ENCODE measurements at regions not wholly inside any gene's neighbourhood (a gene's known extent, or its start where the extent isn't known, plus 50 kb on each side); places are given as distances from the start of the nearest gene placed in this dataset.

DNA sequence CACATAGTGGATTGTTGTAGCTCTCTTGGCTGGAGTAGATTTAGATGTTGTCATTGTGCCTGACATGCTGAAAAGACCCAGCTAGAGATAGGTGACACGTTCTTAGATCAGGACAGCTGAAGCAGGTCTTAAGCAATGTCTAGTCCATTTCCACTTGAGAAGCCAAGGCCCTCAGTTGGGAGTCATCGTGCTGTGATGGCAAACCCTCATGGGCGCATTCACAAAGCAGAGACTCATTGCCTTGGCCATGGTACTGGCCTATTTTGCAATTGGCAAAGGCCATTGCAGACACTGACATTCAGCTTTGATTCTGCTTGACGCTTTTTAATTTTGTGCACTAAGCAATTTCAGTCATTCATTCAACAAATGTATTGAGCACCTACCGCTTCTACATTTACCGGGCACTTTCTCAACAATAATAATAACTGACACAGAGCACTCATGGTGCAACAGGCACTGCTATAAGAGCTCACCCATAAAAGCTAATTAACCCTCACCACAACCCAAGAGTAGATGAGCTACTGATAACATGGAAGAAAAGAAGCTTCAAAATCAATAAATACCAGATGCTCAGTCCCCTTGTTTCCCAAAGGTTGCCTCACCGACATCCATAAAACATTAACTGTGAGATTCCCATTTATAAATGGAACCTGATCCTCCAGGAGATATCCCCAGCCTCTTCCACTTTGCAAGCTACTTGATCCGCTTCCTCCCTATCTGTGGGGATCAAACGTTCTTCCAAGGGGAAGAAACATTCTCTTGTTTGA is 200.1 kb downstream of the TLE3 start:
- DNase-seq (ENCODE audit: low spot score): no peak

DNA sequence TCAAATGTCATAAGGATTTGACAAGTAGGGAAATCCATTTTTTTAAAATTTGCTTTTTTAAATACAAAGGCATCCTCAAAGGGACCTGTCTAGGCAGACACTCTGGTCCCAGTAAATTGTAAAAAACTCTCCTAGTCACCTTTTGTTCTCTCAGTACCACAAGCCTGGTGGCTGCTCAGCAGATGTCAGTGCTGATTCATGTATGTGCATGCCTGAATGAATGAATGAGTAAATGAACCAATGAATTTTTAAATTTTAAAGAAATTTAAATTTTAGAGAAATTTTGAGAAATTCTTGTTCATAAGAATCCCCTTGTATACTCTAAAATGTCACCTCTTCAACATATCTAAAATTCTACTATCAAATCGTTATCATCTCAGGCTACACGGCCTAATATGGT is 199.5 kb downstream of the TLE3 start:
- no peak for DNase-seq (ENCODE audit: low spot score)

DNA sequence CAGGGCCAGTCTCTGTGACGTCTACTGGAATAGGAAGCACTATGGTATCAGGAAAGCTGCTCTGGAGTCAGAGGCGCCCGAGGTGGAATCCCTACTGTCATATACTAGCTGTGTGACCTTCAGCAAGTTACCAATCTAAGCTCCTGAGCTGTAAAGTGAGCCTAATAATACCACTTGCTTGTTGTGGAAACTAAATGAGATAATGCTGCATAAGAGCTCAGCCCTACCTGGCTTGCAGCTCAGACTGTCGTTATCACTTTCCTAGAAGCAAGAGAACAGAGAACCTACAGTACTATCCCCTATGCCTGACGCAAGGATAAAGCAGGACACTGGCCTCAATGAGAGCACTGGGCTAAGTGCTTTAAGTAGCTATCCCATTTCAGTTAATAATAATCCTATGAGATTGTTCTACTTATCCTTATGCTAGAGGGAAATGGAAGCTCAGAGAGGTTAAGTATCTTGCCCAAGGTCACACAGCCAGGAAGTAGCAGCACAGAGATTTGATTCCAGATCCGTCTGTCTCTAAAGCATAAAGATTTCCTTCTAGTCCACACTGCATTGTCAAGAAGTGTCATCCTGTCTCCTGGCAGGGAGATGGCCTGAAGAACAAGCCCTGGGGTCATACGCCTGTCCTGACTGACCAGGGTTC is 195.2 kb downstream of the TLE3 start:
- no peak for DNase-seq (ENCODE audit: low spot score)

DNA sequence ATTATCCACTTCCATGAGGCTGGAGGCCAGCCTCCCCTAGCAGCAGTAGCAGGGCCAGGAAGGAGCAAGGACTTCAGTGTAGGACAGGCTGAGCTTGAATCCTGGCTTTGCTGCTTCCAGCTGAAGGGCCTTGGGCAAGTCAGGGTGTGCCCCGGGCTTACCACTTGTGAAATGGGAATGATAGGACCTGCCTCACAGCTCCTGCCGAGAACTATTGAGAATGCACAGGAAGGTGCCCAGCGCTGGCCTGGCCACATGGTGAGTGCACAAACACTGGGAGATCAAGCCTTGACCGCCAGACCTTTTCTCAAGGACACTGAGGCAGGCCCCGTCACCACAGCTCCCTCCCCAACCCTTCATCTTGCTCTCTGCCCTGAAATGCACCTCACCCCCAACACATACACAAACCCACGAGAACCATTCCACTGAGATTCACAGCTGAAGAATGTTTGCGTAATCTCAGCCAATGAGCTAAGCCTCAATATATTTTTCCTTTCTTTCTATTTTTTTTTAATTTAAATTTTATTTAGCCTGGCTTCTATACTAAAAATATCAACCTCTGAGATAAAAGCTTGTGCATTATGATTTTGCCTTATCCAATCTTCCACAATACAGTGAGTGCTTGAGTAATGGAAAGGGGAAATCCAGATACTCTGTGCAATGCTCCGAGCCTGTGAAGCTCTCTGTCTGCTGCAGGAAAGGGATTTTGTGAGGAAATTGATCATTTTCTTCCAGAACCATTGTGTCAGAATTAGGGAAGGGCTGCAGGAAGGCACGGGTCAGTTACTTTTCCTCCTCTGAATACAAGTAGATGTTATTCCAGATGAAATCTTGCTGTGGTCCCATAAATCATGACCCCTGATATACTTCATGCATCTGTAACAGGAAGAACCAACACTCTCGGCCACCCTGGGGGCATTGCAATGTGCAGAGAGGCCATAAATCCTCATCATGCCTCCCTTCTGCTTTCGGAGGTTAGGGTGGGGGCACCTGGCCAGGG is 193.9 kb downstream of the TLE3 start:
- DNase-seq (ENCODE audit: low spot score): no peak

DNA sequence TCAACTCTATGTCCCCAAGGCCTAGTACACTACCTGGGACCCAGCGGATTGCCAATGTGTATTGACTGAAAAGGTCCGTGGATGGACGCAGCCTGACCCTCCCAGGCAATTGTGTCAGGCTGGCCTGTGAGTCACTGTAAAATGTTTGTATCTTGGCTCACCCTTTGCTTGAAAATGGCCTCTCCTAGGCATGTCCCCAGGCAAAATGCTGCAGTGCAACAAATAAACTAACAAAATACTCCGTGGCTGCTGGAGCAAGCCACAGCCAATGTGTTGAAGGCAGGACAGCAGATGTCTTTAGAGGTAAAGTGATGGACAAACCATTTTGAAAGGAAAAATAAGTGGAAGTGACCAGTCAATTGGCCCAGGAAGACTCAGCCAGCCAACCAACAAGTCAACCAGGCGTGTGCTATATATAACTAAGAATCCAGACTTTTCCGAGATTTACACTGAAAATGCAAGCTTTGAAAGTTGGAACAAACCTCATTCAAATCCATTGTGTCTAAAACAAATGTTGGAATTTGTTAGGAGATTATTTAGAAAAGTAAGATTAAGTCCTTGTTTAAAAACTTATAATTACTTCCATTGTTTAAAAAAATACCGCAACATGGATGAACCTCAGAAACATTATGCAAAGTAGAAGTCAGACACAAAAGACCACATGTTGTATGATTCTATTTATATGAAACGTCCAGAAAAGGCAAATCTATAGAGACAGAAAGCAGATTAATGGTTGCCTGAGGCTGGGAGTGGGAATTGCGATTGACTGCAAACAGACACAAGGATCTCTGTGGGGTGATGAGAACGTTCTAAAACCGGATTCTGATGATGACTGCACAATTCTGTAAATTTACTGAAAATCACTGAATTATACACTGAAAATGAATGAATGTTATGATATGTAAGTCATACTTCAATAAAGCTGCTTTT is 191.2 kb downstream of the TLE3 start:
- no peak for DNase-seq (ENCODE audit: low spot score)

DNA sequence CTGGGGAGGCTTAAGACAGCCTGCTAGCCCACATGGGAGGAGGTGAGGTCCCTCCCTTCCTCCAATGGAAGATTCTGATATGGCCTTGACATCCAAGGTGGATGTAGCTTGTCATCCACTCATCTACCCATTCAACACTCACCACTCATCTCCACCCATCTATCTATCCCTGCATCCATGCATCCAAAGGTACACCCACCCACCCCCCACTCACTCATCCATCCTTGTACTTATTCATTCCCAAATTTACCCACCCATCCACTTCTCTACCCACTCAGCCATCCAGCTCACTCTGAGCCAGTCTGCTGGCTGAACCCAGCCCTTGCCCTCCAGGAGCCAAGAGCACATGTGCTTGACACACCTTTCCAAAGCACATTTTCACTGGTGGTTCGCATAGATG is 189.7 kb downstream of the TLE3 start:
- no peak for DNase-seq (ENCODE audit: low spot score)

DNA sequence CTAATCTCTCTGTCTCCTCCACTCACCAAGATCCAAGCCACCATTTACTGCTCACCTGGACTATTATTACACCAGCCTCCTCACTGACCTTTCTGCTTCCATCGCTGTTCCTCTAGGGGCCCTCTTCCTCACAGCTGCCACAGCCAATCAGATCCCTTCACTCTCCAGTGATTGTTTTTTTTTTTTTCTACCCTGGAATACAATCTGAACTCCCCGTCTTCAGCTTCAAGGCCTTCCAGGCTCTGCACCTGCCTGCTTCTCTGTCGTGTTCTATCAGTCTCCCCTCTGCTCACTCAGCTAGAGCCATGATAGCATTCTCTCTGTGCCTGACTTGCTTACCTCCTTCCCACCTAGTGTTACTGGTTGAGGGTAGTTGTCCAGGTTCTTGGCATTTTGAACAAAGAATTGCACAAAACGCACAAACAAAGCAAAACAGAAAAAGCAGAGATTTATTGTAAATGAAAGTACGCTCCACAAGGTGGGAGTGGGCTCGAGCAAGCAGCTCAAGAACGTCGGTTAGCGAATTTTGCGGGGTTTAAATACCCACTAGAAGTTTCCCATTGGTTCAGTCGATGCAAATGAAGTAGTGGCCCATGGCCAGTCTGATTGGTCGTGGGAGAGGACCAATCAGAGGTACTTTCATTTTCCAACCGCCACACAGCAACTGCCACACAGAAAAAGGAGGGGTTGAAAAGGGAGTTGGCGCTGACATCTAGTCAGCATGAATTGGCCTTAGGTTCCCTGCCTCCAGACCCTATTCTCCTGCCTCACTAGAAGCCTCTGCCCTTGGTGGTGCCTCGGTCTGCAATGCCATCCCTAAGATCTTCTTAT is 188.9 kb downstream of the TLE3 start:
- no peak for DNase-seq (ENCODE audit: low spot score)

DNA sequence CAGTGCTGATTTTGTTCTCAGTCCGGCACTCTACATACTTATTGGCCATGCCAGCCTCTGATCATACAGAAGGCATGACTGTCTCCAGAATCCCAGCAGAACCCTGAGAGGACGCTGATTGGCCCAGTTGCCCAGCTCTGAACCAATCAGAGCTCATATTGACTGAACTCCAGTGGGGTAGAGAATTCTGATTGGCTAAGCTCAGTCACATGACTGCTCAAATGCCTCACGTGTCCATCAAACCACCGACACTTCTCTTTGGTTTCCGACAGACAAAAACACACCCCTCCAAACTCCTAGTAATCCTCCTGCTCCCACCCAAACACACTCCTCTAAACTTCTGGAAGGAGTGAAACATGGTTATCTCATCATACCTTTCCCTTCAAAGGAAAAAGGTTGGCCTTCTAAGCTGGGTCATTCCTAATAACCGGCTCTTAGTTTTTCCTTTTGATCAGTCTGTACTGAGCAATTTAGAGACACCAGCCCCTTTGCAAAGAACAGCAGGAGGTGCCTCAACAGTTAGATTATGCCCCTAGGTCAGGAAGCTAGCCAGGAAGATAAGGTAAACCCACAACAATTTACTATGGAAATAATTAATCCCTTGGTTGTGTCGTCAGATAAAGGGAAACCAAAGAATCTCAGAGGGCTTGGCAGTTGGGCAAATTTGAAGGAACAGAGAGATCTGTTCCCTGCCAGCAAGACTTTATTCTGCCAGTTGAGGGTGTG is 187.8 kb downstream of the TLE3 start:
- DNase-seq (ENCODE audit: low spot score): peak; percentile 4

DNA sequence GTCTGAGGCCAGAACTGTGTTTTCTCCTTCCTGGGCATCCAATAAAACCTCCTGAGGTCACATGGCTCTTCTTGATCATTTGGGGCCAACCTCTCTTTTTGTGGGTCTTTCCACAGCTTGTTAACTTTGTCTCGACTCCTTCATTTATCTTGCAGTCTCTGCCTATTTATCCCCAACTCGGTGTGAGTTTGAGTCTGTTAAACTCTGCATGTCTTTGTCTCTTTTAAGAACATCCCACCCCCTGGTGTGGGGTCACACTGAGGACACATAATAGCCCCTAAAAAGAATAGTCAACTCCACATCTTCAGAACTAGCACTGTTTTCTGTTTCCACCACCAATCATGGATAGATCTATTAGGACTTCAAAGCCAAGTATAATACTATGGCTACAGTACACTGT is 187.2 kb downstream of the TLE3 start:
- DNase-seq (ENCODE audit: low spot score): no peak

DNA sequence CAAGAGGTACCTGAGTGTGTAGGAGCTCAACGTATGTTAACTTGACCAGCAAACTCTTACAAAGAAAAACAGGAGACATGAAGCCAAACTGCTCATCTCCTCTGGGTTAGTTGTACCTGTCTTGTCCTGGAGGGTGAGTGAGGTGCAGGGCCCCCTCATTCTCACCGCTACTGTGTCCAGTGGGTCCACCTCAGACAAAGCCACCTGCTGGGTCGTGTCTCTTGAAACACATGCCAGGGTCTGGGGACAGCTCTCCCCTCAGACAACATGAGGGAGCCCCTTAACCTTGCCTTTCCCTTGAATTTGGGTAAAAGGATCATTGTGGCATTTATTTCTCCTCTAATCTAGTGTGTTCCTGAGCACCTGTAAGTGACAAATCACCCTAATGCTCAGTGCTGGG is 185.6 kb downstream of the TLE3 start:
- no peak for DNase-seq (ENCODE audit: low spot score)

DNA sequence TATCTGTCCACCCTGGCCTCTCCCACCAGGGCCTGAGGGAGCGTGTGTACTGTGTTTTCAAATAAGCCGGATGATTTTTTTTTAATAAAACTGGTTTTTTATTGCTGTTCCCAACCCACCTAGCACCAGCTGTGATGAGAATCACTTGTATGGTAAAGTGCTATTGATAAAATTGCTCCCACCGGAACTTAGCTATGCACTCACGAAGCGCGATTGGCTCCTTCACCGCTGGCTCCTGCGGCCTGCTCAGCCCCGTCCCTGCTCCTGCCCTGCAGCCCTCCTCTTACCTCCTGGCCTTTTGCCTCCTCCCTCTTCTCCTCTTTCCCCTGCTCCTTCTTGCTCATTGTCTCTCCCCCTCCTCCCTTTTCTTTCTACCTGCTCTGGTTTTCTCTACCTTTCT is 183.7 kb downstream of the TLE3 start:
- DNase-seq (ENCODE audit: low spot score): no peak

DNA sequence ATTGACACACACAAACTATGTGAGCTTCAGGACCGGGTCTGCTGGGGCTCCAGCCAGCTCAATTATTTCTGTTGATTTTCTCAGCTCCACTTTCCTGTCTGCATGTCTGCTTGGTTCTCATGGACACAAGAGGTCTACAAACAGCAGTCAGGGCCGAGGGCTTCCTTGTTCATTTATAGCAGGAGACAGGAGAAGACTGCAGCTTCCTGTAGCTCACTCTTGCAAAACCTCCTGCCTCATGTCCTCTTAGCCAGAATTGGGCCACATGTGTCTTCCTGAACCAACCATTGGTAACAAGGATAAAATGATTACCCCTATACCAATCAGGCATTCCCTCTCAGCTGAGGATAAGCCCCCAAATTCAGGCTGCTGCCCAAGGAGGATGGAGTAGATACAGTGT is 182.8 kb downstream of the TLE3 start:
- DNase-seq (ENCODE audit: low spot score): no peak

DNA sequence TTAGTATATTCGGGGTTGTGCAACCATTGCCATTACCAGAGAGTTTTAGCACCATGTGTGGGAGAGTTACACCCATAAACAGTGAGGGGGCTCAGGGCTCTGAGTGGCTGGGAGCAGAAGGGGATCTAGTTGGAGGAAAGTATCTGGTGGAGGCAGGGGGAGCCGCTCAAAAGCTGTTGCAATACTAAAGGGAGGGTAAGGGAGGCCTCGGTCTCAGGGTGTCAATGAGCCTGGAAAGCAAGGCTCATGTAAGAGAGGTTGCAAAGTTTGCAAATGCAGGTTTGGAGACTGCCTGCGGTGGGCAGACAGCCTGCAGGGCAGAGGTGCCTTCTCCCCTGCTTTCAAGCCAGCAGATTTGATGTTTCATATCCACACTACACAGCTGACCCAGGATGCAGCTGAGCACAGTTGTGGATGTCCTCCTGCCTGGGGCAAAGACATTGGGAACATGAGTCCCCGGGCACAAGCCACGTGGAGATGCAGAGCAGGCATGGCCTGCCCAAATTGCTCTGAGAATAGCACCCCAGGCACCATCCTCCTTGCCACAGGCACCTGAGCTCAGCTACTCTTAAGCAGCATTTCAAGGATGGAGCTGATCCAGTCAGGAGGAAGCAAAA is 181.4 kb downstream of the TLE3 start:
- no peak for DNase-seq (ENCODE audit: low spot score)

DNA sequence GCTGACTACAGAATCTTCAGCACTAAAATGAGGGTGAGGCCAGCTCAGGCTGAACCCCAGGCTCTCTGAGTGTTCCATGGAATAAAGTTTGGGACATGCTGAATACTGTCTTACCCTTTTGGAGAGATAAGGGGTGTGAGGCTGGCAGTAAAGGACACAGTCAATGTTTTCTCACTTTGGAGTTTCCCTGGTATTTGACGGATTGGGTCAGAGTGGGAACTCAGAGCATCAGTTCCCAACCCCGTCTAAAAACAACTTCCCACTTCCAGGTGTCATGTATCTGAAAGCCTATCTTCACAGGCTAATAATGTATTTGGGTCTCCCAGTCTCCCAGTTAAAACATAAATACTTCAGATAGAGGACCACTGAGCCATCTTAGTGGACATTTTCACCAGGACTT is 180.7 kb downstream of the TLE3 start:
- no peak for DNase-seq (ENCODE audit: low spot score)

DNA sequence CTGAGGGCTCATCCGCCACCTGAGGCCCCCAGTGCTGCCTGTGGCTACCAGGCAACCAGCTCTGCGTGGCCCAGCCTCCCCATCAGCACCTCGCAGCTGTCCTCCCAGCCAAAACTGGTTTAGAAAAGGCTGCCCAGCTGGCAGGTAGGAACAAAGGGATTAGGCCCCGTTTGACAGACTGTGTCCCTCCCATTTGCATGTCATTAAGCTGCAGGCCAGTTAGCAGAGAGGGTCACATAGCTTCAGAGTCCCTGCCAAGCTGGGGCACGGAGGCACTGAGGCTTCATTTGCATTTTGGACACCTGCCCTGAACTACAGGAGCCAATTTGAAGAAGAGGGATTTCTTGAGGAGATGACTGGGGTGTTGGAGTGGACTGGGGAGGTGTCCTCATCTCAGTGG is 177.9 kb downstream of the TLE3 start:
- DNase-seq (ENCODE audit: low spot score): no peak

DNA sequence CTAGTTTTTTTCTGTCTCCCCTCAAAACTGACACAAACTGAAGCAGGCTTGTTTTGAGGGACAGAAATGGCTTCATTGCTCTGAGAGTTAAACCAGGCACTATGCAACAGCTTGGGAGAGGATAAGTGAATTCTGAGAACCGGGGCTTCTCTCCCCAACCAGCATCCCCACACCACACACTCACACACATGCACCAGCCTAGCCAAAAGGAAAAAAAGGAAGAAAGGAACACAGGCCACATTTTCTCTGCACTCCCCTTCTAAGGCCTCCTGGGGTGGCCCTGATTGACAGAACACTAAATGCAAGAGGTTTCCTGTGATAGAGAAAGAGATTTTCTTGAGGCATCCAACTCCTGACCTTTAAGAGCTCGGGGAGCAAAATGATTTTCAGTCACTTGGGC is 177.5 kb downstream of the TLE3 start:
- DNase-seq (ENCODE audit: low spot score): no peak

DNA sequence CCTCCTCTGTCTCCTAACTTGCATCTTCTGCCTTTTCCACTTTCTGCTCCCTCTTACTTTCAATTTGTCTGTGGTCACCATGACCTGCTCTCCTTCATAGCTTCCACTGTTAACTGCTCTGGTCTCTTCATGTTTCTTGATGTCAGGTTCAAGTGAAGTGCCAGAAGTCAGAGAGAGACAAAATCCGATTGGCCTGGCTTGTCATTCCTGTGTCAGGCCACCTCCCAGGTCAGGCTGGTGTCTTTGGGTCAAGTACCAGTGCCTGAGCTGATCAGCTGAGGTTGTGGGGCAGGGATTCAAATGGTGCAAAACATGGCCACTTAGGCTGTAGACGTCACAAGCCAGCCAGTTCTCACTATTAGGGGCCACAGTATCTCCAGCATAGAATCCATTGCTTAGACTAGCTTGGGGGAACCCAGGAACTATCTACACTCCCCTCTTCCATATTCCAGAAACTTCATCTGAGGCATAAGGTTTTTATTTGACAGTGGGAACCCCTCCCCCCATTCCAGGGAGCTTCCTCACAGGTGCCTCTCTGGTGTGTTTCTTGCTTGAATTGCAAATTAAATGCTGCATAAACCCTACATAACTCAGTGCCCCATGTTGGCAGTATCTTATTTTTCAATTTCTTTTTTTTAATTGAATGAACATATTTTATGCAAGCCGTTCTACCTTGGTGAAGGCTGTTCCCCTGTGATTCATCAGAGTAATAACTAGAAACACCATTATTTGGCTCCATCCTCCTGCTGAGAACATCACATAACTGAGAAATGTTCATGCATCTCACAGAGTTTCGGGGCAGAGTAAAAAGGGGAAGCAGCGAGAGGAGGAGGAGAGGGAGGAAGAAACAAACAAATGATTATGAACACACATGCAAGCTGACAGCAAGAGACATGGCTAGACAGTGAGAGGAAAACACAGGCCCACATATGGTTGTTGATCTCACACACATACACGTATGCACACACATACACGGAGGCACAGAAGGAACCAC is 175.8 kb downstream of the TLE3 start:
- DNase-seq (ENCODE audit: low spot score): no peak

DNA sequence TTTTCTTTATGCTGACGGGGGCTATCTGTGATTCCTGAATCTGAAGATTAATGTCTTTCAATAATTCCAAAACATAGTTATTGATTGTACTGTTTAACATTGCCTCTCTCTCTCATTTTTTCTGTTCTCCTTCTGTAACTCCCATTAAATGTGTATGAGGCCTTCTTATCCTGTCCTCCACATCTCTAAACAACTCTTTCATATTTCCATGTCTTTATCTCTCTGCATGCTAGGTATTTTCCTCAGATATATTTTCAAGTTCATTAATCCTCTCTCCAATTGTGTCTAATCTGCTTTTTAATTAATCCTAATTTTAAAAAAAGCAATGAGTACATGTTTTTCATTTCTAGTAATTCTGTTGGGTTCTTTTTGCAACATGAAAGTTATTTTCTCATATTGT is 173.2 kb downstream of the TLE3 start:
- no peak for DNase-seq (ENCODE audit: low spot score)
